Effector memory CD4-positive, alpha-beta T cell (primary cell): ENCODE measurements at regions not wholly inside any gene's neighbourhood (a gene's known extent, or its start where the extent isn't known, plus 50 kb on each side); places are given as distances from the start of the nearest gene placed in this dataset.

ENCODE experiments used
- DNase-seq, 3 donors: peaks; one replicate each; pipeline ENCODE4 v3.0.0-alpha.2; 2020
- H3K27ac ChIP-seq: 2 replicates; pipeline ENCODE4 v1.7.0; 2013; ENCODE audit warnings: mild to moderate bottlenecking, low read length, moderate library complexity; ENCODE audit not compliant: insufficient read depth, poor library complexity, severe bottlenecking
- H3K27me3 ChIP-seq: replicated peaks from 2 replicates; pipeline ENCODE4 v1.7.0; 2013; ENCODE audit warnings: mild to moderate bottlenecking, low read length; ENCODE audit not compliant: insufficient read depth, control insufficient read depth, poor library complexity, severe bottlenecking
- H3K36me3 ChIP-seq: 2 replicates; pipeline ENCODE4 v1.7.0; 2013; ENCODE audit warnings: mild to moderate bottlenecking, low read length, moderate library complexity; ENCODE audit not compliant: control insufficient read depth, insufficient read depth
- H3K4me1 ChIP-seq: 2 replicates; pipeline ENCODE4 v1.7.0; 2013; ENCODE audit warnings: low read length, mild to moderate bottlenecking; ENCODE audit not compliant: control insufficient read depth, insufficient read depth, poor library complexity, severe bottlenecking
- H3K4me3 ChIP-seq: 2 replicates; pipeline ENCODE4 v1.7.0; 2013; ENCODE audit warnings: low read length, low read depth, mild to moderate bottlenecking; ENCODE audit not compliant: insufficient read depth, poor library complexity, severe bottlenecking
- H3K9me3 ChIP-seq: 2 replicates; pipeline ENCODE4 v1.7.0; 2013; ENCODE audit warnings: mild to moderate bottlenecking, low read length, moderate library complexity; ENCODE audit not compliant: control insufficient read depth

DNA sequence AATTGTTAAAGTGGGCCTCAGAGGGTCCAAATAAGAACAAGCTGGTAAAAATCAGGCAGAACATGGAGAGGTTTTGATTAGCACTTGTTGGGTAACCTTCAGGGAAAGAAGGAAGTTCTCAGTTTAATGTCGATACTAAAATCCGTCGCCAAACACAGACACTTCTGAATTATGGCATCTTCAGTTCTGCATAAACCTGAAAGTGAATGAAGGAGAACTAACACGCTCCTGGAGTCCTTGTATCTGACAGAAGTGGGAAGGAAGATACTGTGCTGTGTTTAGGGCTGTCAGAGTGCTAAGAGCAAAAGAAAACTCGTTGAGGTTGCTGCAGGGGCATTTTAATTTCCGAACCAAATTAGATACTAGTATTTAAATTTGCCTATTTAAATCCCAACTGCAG lies 106.2 kb downstream of the TMA16 start:
- no peak for DNase-seq
- H3K27me3 ChIP-seq: no peaks in the 10 kb centered on the region
- H3K27ac ChIP-seq: no peak overlapping the region
- no peaks in the 10 kb centered on the region for H3K9me3 ChIP-seq
- no peaks in the 10 kb centered on the region for H3K4me1 ChIP-seq
- H3K4me3 ChIP-seq: no peak overlapping the region
- H3K36me3 ChIP-seq: no peaks in the 10 kb centered on the region

- H3K4me3 ChIP-seq: no peak overlapping the region
- no peak for DNase-seq
- H3K27ac ChIP-seq: no peak overlapping the region
- H3K4me1 ChIP-seq: no peaks in the 10 kb centered on the region
- no peaks in the 10 kb centered on the region for H3K36me3 ChIP-seq
- no peaks in the 10 kb centered on the region for H3K27me3 ChIP-seq
- H3K9me3 ChIP-seq: no peaks in the 10 kb centered on the region
These were observed 108.8 kb downstream of the TMA16 start for GRCh38 chr4:163603257-163603656.

- Histone ChIP-seq H3K4me1 (no peaks in the 10 kb centered on the region), H3K4me3 (no peak overlapping the region), H3K9me3 (no peaks in the 10 kb centered on the region), H3K27me3 (no peaks in the 10 kb centered on the region), H3K27ac (no peak overlapping the region), H3K36me3 (no peaks in the 10 kb centered on the region)
- no peak for DNase-seq
These were observed 112.6 kb downstream of the TMA16 start for GRCh38 chr4:163606896-163607691.

- Histone ChIP-seq H3K9me3 (no peaks in the 10 kb centered on the region), H3K36me3 (no peaks in the 10 kb centered on the region), H3K4me1 (no peaks in the 10 kb centered on the region), H3K27me3 (no peaks in the 10 kb centered on the region), H3K4me3 (no peak overlapping the region), H3K27ac (no peak overlapping the region)
- no peak for DNase-seq
These were observed 114.5 kb downstream of the TMA16 start for GRCh38 chr4:163609019-163609418.

GRCh38 chr4:163610648-163611047 lies 116.2 kb downstream of the TMA16 start:
- no peak for DNase-seq
- H3K4me3 ChIP-seq: no peak overlapping the region

DNA sequence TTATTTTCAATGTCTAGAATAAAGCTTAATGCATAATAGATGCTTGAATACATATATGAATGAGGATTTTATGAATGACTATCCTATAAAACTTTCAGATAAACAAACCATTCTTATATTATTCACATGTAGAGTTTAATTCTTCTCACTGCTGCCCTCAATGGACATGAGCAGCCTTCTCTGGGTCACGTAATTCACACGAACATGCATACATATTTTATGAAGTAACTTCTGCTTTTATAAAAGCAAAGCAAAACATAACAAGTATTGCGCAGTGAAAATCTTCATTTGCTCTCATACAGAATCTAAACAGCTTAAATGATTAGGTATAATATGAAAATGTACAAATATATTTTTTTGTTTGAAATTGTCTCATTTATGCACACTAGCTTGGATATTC lies 116.7 kb downstream of the TMA16 start:
- DNase-seq: no peak
- Histone ChIP-seq H3K4me3 (no peak overlapping the region), H3K36me3 (no peaks in the 10 kb centered on the region), H3K27me3 (no peaks in the 10 kb centered on the region), H3K9me3 (no peaks in the 10 kb centered on the region), H3K4me1 (no peaks in the 10 kb centered on the region), H3K27ac (no peak overlapping the region)

More at GRCh38 chr4:163610648-163611047, 116.2 kb downstream of the TMA16 start:
- Histone ChIP-seq H3K9me3 (no peaks in the 10 kb centered on the region), H3K27me3 (no peaks in the 10 kb centered on the region), H3K36me3 (no peaks in the 10 kb centered on the region), H3K27ac (no peak overlapping the region), H3K4me1 (no peaks in the 10 kb centered on the region)

GRCh38 chr4:163611784-163612445 lies 117.4 kb downstream of the TMA16 start:
- Histone ChIP-seq H3K9me3 (no peaks in the 10 kb centered on the region), H3K27ac (no peak overlapping the region), H3K27me3 (no peaks in the 10 kb centered on the region), H3K4me1 (no peaks in the 10 kb centered on the region), H3K36me3 (no peaks in the 10 kb centered on the region), H3K4me3 (no peak overlapping the region)
- no peak for DNase-seq

DNA sequence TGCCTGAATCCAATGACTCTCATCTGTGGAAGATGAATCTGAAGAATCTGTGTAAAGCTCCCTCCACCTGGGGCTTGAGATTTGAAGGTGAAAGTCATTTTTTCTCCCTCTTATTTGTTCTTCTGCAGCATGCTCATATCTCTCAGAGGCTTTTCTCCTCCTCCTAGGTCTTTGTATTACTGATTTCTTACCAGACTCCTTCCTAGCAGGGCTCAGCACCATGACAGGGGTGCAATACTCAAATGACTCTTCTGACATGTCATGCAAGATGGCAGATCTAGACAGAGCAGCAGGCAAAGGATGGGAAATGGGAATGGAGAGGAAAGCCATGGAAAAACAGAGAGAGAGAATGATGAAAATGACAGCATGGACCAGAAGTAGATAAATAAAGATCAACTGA lies 118.3 kb downstream of the TMA16 start:
- H3K27me3 ChIP-seq: no peaks in the 10 kb centered on the region
- no peaks in the 10 kb centered on the region for H3K4me1 ChIP-seq
- no peak for DNase-seq
- H3K4me3 ChIP-seq: no peak overlapping the region
- H3K27ac ChIP-seq: no peak overlapping the region
- no peaks in the 10 kb centered on the region for H3K9me3 ChIP-seq
- H3K36me3 ChIP-seq: no peaks in the 10 kb centered on the region

GRCh38 chr4:163613383-163613782 lies 118.9 kb downstream of the TMA16 start:
- Histone ChIP-seq H3K27me3 (no peaks in the 10 kb centered on the region), H3K36me3 (no peaks in the 10 kb centered on the region), H3K27ac (no peak overlapping the region), H3K9me3 (no peaks in the 10 kb centered on the region), H3K4me1 (no peaks in the 10 kb centered on the region), H3K4me3 (no peak overlapping the region)
- DNase-seq: no peak

GRCh38 chr4:163614866-163615265 lies 120.4 kb downstream of the TMA16 start:
- Histone ChIP-seq H3K36me3 (no peaks in the 10 kb centered on the region), H3K9me3 (no peaks in the 10 kb centered on the region), H3K4me1 (no peaks in the 10 kb centered on the region), H3K4me3 (no peak overlapping the region), H3K27me3 (no peaks in the 10 kb centered on the region), H3K27ac (no peak overlapping the region)
- DNase-seq: no peak
